ENCODE measurements at regions not wholly inside any gene's neighbourhood (a gene's known extent, or its start where the extent isn't known, plus 50 kb on each side); places are given as distances from the start of the nearest gene placed in this dataset.

GRCh38 chr7:110130669-110131068 lies 960.3 kb upstream of the LRRN3 start:
- no CpG with 5 or more reads among the region's 2 CpGs for WGBS (ENCODE audit: insufficient coverage)
- peaks cover 0 to 6% of the 10 kb centered on the region in 2 donors for H3K9me3 ChIP-seq (replicated peaks in 1 of 2; ENCODE audit: control insufficient read depth in 1 of 2, insufficient read depth in 1 of 2, low read length in 2 of 2)

DNA sequence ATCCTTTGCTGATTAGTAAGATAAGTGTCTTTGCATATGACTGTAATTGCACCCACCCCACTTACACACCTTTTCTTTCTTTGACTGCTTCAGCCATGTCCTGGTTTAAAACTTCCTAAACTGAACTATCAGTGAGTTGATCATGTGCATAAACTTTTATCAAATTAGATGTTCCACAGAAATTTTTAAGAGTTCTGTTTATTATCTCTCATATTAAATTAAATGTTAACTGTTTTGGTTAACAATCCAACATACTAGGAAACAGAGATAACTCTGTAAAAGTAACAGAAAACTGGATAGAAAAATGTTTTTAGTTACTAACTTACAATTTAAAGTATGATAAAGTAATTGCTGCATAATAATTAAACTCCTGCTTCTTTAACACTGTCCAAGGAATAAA lies 959.6 kb upstream of the LRRN3 start:
- Mint-ChIP-seq H3K27ac (no peak overlapping the region), H3K9me3 (no peaks in the 10 kb centered on the region), H3K36me3 (no peaks in the 10 kb centered on the region), H3K27me3 (ENCODE audit: low read depth in 3 of 3) (peaks cover 0 to 1% (median 0%) of the 10 kb centered on the region in 3 donors), H3K4me3 (no peak overlapping the region), H3K4me1 (no peaks in the 10 kb centered on the region)
- H3K4me2 ChIP-seq (replicated peaks; ENCODE audit: extremely low read depth, low read length, poor library complexity, severe bottlenecking), result no peak overlapping the region
- TF ChIP-seq, protein P1, sequence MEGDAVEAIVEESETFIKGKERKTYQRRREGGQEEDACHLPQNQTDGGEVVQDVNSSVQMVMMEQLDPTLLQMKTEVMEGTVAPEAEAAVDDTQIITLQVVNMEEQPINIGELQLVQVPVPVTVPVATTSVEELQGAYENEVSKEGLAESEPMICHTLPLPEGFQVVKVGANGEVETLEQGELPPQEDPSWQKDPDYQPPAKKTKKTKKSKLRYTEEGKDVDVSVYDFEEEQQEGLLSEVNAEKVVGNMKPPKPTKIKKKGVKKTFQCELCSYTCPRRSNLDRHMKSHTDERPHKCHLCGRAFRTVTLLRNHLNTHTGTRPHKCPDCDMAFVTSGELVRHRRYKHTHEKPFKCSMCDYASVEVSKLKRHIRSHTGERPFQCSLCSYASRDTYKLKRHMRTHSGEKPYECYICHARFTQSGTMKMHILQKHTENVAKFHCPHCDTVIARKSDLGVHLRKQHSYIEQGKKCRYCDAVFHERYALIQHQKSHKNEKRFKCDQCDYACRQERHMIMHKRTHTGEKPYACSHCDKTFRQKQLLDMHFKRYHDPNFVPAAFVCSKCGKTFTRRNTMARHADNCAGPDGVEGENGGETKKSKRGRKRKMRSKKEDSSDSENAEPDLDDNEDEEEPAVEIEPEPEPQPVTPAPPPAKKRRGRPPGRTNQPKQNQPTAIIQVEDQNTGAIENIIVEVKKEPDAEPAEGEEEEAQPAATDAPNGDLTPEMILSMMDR (IDR thresholded peaks at IDR 0.05), result no peak
- no peak overlapping the region for H3K9ac ChIP-seq (ENCODE audit: insufficient read depth, low read length, poor library complexity, severe bottlenecking)
- H3K79me2 ChIP-seq (ENCODE audit: insufficient read depth, low read length), result no peaks in the 10 kb centered on the region
- intact Hi-C loops (cut with micrococcal nuclease), result no loop called here
- H3K9me3 ChIP-seq (replicated peaks in 1 of 2; ENCODE audit: control insufficient read depth in 1 of 2, insufficient read depth in 1 of 2, low read length in 2 of 2), result peaks cover 0 to 6% of the 10 kb centered on the region in 2 donors
- H4K20me1 ChIP-seq (ENCODE audit: insufficient read depth, low read length), result no peaks in the 10 kb centered on the region
- H2AFZ ChIP-seq (ENCODE audit: insufficient read depth, low read depth, low read length, poor library complexity, severe bottlenecking), result no peak overlapping the region
- H3K4me3 ChIP-seq (replicated peaks in 1 of 3; ENCODE audit: low read depth in 2 of 3, low read length in 3 of 3), result no peak overlapping the region
- no peak overlapping the region for H3K27ac ChIP-seq (ENCODE audit: low read depth in 1 of 2, low read length in 2 of 2)
- H3K4me1 ChIP-seq (ENCODE audit: control insufficient read depth in 1 of 2, insufficient read depth in 2 of 2, low read length in 2 of 2), result no peaks in the 10 kb centered on the region
- no peaks in the 10 kb centered on the region for H3K36me3 ChIP-seq (replicated peaks in 1 of 2; ENCODE audit: control insufficient read depth in 1 of 2, insufficient read depth in 2 of 2, low read length in 2 of 2)
- DNase-seq, result no peak
- H3K27me3 ChIP-seq (ENCODE audit: control insufficient read depth in 2 of 2, insufficient read depth in 2 of 2, low read length in 2 of 2), result no peaks in the 10 kb centered on the region

More at GRCh38 chr7:110130669-110131068, 960.3 kb upstream of the LRRN3 start:
- Histone ChIP-seq H3K4me1 (ENCODE audit: control insufficient read depth in 1 of 2, insufficient read depth in 2 of 2, low read length in 2 of 2) (no peaks in the 10 kb centered on the region), H3K4me2 (replicated peaks; ENCODE audit: extremely low read depth, low read length, poor library complexity, severe bottlenecking) (no peak overlapping the region), H3K36me3 (replicated peaks in 1 of 2; ENCODE audit: control insufficient read depth in 1 of 2, insufficient read depth in 2 of 2, low read length in 2 of 2) (no peaks in the 10 kb centered on the region), H3K9ac (ENCODE audit: insufficient read depth, low read length, poor library complexity, severe bottlenecking) (no peak overlapping the region), H4K20me1 (ENCODE audit: insufficient read depth, low read length) (no peaks in the 10 kb centered on the region), H3K27ac (ENCODE audit: low read depth in 1 of 2, low read length in 2 of 2) (no peak overlapping the region), H3K27me3 (ENCODE audit: control insufficient read depth in 2 of 2, insufficient read depth in 2 of 2, low read length in 2 of 2) (no peaks in the 10 kb centered on the region), H3K4me3 (replicated peaks in 1 of 3; ENCODE audit: low read depth in 2 of 3, low read length in 3 of 3) (no peak overlapping the region), H3K79me2 (ENCODE audit: insufficient read depth, low read length) (no peaks in the 10 kb centered on the region), H2AFZ (ENCODE audit: insufficient read depth, low read depth, low read length, poor library complexity, severe bottlenecking) (no peak overlapping the region)
- TF ChIP-seq, protein P1 (IDR thresholded peaks at IDR 0.05), result no peak
- H3K36me3 Mint-ChIP-seq, result no peaks in the 10 kb centered on the region
- H3K9me3 Mint-ChIP-seq, result peaks cover 0 to 2% (median 0%) of the 10 kb centered on the region in 7 donors
- intact Hi-C loops (cut with micrococcal nuclease), result no loop called here
- peaks cover 0 to 1% (median 0%) of the 10 kb centered on the region in 3 donors for H3K27me3 Mint-ChIP-seq (ENCODE audit: low read depth in 3 of 3)
- no peak overlapping the region for H3K4me3 Mint-ChIP-seq
- no peaks in the 10 kb centered on the region for H3K4me1 Mint-ChIP-seq
- no peak for DNase-seq
- no peak overlapping the region for H3K27ac Mint-ChIP-seq
